GM18951 (cell line): ENCODE measurements at regions not wholly inside any gene's neighbourhood (a gene's known extent, or its start where the extent isn't known, plus 50 kb on each side); places are given as distances from the start of the nearest gene placed in this dataset.
"Not testable (repeated sequence)": the region's sequence is repeated elsewhere in the genome, so short reads cannot be mapped to it uniquely, and the experiment has no call there.

Experiments
- POLR2A ChIP-seq: IDR thresholded peaks from 4 replicates; pipeline ENCODE4 v1.6.1; 2011; ENCODE audit warnings: mild to moderate bottlenecking; ENCODE audit not compliant: insufficient read length, insufficient read depth; ENCODE audit errors: extremely low read depth
- in situ Hi-C: fragments of 300-500 bp; cut with MboI; formaldehyde crosslinking; loops from one replicate; pipeline ENCODE4 v1.12.0; 2022; ENCODE audit warnings: low sequenced_read_pairs, mixed read lengths, inconsistent platforms; ENCODE audit not compliant: unreplicated experiment

- in situ Hi-C loops: no loop called here
- no peak for TF ChIP-seq POLR2A
Observed at GRCh38 chr10:35942057-35942456, 300.0 kb upstream of the FZD8 start.

GRCh38 chr10:35940141-35941041 lies 298.3 kb upstream of the FZD8 start:
- no peak for TF ChIP-seq POLR2A
- in situ Hi-C loops: no loop called here

- in situ Hi-C loops: no loop called here
- no peak for TF ChIP-seq POLR2A
Observed at GRCh38 chr10:35938160-35938559, 296.1 kb upstream of the FZD8 start.

GRCh38 chr10:35937546-35937945 lies 295.4 kb upstream of the FZD8 start:
- in situ Hi-C loops: no loop called here
- no peak for TF ChIP-seq POLR2A

- TF ChIP-seq POLR2A: no peak
- in situ Hi-C loops: no loop called here
Observed at GRCh38 chr10:35934642-35934995, 292.5 kb upstream of the FZD8 start.

- in situ Hi-C loops: no loop called here
- no peak for TF ChIP-seq POLR2A
Observed at GRCh38 chr10:35933940-35934641, 292.0 kb upstream of the FZD8 start.

GRCh38 chr10:35933491-35933890 lies 291.4 kb upstream of the FZD8 start:
- in situ Hi-C loops: no loop called here
- no peak for TF ChIP-seq POLR2A

- in situ Hi-C loops: not testable (repeated sequence)
Observed at GRCh38 chr10:35929962-35930361, 287.9 kb upstream of the FZD8 start.

GRCh38 chr10:35928748-35929147 lies 286.7 kb upstream of the FZD8 start:
- no peak for TF ChIP-seq POLR2A
- in situ Hi-C loops: no loop called here

- no peak for TF ChIP-seq POLR2A
- in situ Hi-C loops: no loop called here
Observed at GRCh38 chr10:35927990-35928488, 285.9 kb upstream of the FZD8 start.

GRCh38 chr10:35927341-35927740 lies 285.2 kb upstream of the FZD8 start:
- TF ChIP-seq POLR2A: no peak

GRCh38 chr10:35926846-35927245 lies 284.8 kb upstream of the FZD8 start:
- no peak for TF ChIP-seq POLR2A
- in situ Hi-C loops: no loop called here

More at GRCh38 chr10:35927341-35927740, 285.2 kb upstream of the FZD8 start:
- in situ Hi-C loops: no loop called here

- in situ Hi-C loops: no loop called here
- TF ChIP-seq POLR2A: no peak
Observed at GRCh38 chr10:35925493-35925892, 283.4 kb upstream of the FZD8 start.

GRCh38 chr10:35924759-35925158 lies 282.7 kb upstream of the FZD8 start:
- no peak for TF ChIP-seq POLR2A
- in situ Hi-C loops: no loop called here
